AG20443 (cell line): ENCODE measurements at regions not wholly inside any gene's neighbourhood (a gene's known extent, or its start where the extent isn't known, plus 50 kb on each side); places are given as distances from the start of the nearest gene placed in this dataset.
"Not testable (repeated sequence)": the region's sequence is repeated elsewhere in the genome, so short reads cannot be mapped to it uniquely, and the experiment has no call there.

ENCODE experiments used
- DNase-seq: peaks from one replicate; pipeline ENCODE4 v3.0.0; 2012; ENCODE audit warnings: low spot score, mixed read lengths

- peak; percentile 17 for DNase-seq
Observed at GRCh38 chr7:32762925-32763293, 128.7 kb downstream of the KBTBD2 start.

DNA sequence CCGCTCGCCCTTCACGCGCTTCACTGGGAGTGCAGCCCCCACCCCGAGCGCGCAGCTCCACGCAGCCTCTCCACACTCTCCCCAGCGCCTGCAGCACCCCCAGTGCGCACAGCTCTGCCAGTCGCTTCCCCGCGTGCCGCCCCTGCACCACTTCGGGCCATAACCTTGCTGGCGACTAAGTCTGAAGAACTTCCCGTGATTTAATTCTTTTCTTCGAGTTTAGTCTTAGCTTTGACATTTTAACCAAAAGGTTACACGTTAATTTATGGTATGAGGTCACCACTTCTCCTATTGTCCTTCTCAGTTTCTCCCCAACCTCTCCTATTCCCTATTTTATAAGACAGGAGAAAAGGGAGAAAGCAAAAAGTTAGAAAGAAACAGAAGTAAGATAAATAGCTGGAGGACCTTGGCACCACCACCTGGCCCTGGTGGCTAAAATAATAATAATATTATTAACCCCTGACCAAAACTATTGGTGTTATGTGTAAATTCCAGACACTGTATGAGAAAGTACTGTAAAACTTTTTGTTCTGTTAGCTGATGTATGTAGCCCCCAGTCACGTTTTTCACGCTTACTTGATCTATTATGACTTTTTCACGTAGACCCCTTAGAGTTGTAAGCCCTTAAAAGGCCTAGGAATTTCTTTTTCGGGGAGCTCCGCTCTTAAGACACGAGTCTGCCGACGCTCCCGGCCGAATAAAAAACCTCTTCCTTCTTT is 129.2 kb downstream of the KBTBD2 start:
- not testable (repeated sequence) for DNase-seq

GRCh38 chr7:32761451-32762205 is 129.9 kb downstream of the KBTBD2 start:
- no peak for DNase-seq

DNA sequence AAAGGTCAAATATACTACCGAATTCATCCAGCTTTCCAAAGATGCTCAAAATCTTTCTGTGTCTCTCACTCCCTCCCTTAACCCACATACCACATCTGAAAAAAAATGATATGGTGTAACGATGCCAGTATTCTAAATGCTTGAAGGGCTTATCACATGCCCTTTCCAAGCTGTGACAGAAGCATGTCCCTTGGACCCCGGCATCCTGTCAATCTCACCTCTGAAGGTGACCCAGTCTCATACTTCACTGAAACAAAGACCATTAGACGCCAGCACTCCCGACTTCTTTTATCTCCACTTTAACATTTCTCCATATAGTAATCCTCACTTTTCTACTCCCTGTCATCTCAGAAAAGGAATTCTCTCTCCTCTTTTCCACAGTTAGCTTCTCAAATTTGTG is 130.8 kb downstream of the KBTBD2 start:
- not testable (repeated sequence) for DNase-seq

DNA sequence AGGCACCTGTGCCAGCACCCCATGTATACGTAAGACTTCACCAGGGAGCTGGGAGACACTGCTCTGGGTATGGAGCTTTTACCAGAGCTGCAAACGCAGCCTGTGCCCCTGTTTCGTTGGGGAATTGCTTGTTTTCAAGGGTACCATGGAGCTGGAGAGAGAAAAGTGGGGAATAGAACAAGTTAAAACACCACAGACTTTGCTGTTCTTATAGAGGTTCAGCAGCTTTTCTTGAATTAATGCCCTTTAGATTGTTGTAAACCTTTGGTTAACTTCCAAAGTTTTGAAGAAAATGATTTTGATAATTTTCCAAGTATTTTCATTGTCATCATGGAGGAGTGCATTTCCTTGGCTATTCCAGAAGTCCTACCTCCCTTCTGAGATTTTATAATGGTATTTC is 131.7 kb downstream of the KBTBD2 start:
- DNase-seq: not testable (repeated sequence)

- not testable (repeated sequence) for DNase-seq
Observed at GRCh38 chr7:32753872-32754271, 137.7 kb downstream of the KBTBD2 start.

DNA sequence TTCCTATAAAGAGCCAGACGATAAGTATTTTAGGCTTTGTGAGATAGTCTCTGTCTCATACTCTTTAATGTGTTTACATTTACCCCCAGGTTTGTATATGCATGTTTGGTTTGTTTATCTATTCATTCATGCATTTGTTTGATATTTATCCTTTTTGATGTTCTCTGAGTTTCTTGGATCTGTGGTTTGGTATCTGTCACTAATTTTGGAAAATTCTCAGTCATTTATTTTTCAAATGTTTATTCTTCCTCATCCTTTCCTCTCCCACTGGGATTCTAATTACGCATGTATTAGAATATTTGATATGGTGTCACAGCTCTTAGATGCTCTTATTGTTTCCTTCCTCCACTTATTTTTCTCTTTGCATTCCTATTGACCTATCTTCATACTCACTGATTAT is 143.2 kb downstream of the KBTBD2 start:
- not testable (repeated sequence) for DNase-seq

DNA sequence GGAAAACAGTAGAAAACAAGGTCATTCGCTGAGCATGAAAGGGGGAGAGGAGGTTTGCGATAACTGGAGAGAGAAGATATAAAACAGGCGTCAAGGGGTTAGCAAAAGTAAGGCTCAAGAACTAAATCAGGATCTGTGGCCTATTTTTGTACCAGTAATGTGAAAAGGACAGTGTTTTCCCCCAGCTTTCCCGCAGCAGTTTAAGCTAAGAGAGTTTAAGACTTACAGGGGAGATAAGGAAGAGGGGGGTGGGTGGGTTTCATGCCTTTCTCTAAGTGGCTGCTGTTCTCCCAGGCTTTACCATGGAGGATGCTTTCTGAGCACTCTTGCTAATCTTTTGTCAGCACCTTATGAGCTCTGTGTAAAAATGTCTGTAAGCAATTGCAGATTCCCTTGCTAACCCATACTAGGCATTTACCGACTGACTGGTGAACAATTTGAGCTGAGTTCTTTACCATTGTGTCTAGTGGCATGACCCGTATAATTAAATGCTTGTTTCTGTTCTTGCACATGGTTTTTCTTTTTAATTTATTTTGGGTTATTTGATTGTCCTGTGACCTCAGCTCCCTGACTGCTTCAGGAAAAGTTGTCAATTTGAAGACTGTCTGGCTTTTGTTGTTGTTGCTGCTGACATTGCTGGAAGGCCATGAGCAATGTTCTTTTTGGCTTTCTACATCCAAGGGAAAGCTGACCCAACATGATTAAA is 144.0 kb downstream of the KBTBD2 start:
- DNase-seq: not testable (repeated sequence)

GRCh38 chr7:32741853-32742476 is 149.6 kb downstream of the KBTBD2 start:
- DNase-seq: not testable (repeated sequence)

- not testable (repeated sequence) for DNase-seq
Observed at GRCh38 chr7:32739749-32740148, 151.8 kb downstream of the KBTBD2 start.

GRCh38 chr7:32738390-32738789 is 153.2 kb downstream of the KBTBD2 start:
- DNase-seq: not testable (repeated sequence)

- not testable (repeated sequence) for DNase-seq
Observed at GRCh38 chr7:32732767-32733166, 158.8 kb downstream of the KBTBD2 start.

GRCh38 chr7:32729335-32729675 is 162.3 kb downstream of the KBTBD2 start:
- not testable (repeated sequence) for DNase-seq

GRCh38 chr7:32728412-32729334 is 162.9 kb downstream of the KBTBD2 start:
- peak; percentile 75 for DNase-seq

DNA sequence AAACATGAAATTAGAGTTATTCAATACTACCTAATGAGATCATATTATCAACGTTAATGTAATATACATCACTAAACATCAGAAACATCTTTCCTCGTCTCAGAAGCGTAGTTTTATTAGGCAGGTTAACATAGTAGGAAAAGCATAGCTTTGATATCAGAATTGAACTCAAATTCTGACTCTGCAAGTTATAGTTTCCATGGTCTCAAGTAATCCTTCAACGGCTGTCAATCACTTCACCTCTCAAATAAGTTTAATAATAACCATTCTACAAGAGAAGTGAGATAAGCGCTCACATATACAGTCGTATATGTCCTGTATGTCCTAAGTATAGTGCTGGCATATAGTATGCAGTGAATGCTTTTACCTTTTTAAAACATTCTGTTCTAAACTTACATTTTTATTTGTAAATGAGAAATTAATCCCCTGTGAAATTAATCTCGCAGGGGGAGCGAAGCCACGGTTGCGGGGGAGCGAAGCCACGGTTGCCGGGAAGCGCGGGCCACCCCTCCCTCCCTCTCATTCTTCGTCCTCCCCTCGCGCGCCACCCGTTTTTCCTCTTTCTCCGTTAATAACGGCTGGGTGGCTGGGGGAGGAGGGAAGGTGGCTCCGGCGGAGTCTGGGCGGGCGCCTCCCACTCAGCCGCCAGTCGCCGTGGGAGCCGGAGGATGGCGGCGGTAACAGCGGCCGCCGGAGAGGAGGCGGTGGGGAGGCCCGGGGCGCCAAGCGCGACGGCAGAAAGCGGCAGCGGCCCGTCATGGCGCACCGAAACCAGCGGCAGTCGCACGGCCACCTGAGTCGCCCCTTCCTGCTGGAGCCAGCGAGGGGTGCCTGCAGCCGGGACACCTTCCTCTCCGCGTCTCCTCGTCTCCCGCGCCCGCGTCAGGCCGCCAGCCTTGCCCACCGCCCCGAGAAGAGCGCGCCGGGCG is 163.8 kb downstream of the KBTBD2 start:
- DNase-seq: peak; percentile 62

DNA sequence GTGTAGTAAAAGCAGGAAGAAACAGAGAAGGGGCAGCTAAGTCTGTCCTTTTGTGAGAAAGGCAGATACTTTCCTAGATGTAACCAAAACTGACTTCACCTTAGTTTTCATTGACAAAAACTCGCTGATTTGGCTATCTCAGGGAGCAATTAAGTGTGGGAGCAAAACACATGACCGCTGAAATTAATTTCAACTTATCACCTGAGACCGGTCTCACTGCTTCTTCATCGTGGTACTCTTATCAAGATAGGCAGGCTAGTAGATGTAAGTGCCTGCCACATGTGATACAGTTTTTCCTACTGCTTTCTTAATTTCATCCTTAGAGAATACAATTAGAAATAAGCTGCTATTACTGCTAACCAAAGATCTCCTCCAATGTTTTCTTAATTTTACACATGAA is 168.7 kb downstream of the KBTBD2 start:
- DNase-seq: not testable (repeated sequence)

- no peak for DNase-seq
Observed at GRCh38 chr7:32694182-32694581, 197.4 kb downstream of the KBTBD2 start.

- DNase-seq: not testable (repeated sequence)
Observed at GRCh38 chr7:32691965-32692815, 196.9 kb downstream of the AVL9 start.

- not testable (repeated sequence) for DNase-seq
Observed at GRCh38 chr7:32688092-32688491, 192.8 kb downstream of the AVL9 start.
